Breast epithelium (tissue), 3 donors: ENCODE measurements at regions not wholly inside any gene's neighbourhood (a gene's known extent, or its start where the extent isn't known, plus 50 kb on each side); places are given as distances from the start of the nearest gene placed in this dataset.

Experiments
- POLR2A ChIP-seq: fragments of 450-650 bp; IDR thresholded peaks from one replicate; pipeline ENCODE4 v1.6.1; 2016; ENCODE audit warnings: antibody characterized with exemption, mild to moderate bottlenecking, moderate library complexity
- POLR2AphosphoS5 ChIP-seq, 3 donors: sonication (generic); formaldehyde crosslinking; IDR thresholded peaks; one replicate each; pipeline ENCODE4 v1.6.1; 2017; ENCODE audit warnings: antibody characterized with exemption in 3 of 3
- TF ChIP-seq, protein P1 (sequence below), 3 donors: fragments of 450-650 bp; IDR thresholded peaks; one replicate each; pipeline ENCODE4 v1.5.1; 2016 to 2017; ENCODE audit warnings: antibody characterized with exemption in 3 of 3, mild to moderate bottlenecking in 3 of 3, moderate library complexity in 3 of 3

GRCh38 chr2:54366487-54367280 is 89.4 kb upstream of the SPTBN1 start:
- TF ChIP-seq, protein P1, sequence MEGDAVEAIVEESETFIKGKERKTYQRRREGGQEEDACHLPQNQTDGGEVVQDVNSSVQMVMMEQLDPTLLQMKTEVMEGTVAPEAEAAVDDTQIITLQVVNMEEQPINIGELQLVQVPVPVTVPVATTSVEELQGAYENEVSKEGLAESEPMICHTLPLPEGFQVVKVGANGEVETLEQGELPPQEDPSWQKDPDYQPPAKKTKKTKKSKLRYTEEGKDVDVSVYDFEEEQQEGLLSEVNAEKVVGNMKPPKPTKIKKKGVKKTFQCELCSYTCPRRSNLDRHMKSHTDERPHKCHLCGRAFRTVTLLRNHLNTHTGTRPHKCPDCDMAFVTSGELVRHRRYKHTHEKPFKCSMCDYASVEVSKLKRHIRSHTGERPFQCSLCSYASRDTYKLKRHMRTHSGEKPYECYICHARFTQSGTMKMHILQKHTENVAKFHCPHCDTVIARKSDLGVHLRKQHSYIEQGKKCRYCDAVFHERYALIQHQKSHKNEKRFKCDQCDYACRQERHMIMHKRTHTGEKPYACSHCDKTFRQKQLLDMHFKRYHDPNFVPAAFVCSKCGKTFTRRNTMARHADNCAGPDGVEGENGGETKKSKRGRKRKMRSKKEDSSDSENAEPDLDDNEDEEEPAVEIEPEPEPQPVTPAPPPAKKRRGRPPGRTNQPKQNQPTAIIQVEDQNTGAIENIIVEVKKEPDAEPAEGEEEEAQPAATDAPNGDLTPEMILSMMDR (IDR thresholded peaks at IDR 0.05): no peak
- no peak for TF ChIP-seq POLR2A
- TF ChIP-seq POLR2AphosphoS5 (IDR thresholded peaks at IDR 0.05): no peak
